H9 (cell line): ENCODE measurements at regions not wholly inside any gene's neighbourhood (a gene's known extent, or its start where the extent isn't known, plus 50 kb on each side); places are given as distances from the start of the nearest gene placed in this dataset.

Experiments used
- DNase-seq: peaks from one replicate; pipeline ENCODE4 v3.0.0-alpha.2; 2017
- H2AFZ ChIP-seq: one replicate; pipeline ENCODE4 v1.6.1; 2013; ENCODE audit warnings: mild to moderate bottlenecking, low read length, control low read depth, moderate library complexity
- H2AK5ac ChIP-seq: 2 replicates; pipeline ENCODE4 v1.6.1; 2013; ENCODE audit warnings: low read length, control low read depth, mixed read lengths; ENCODE audit not compliant: insufficient read length
- H2BK120ac ChIP-seq: one replicate; pipeline ENCODE4 v1.6.1; 2013; ENCODE audit warnings: low read depth, mild to moderate bottlenecking, low read length, control low read depth, inconsistent platforms; ENCODE audit not compliant: poor library complexity, severe bottlenecking
- H2BK12ac ChIP-seq: 2 replicates; pipeline ENCODE4 v1.6.1; 2013; ENCODE audit warnings: low read length, control low read depth, mixed read lengths, low read depth; ENCODE audit not compliant: insufficient read length
- H2BK15ac ChIP-seq: 2 replicates; pipeline ENCODE4 v1.6.1; 2013; ENCODE audit warnings: low read depth, low read length, control low read depth
- H2BK20ac ChIP-seq: one replicate; pipeline ENCODE4 v1.6.1; 2013; ENCODE audit warnings: low read depth, mild to moderate bottlenecking, low read length, control low read depth, inconsistent platforms; ENCODE audit not compliant: poor library complexity, severe bottlenecking
- H2BK5ac ChIP-seq: 2 replicates; pipeline ENCODE4 v1.6.1; 2013; ENCODE audit warnings: low read length, control low read depth, mixed read lengths; ENCODE audit not compliant: insufficient read length
- H3K14ac ChIP-seq: 2 replicates; pipeline ENCODE4 v1.6.1; 2013; ENCODE audit warnings: low read length, control low read depth; ENCODE audit not compliant: insufficient read depth
- H3K18ac ChIP-seq: 2 replicates; pipeline ENCODE4 v1.6.1; 2013; ENCODE audit warnings: low read depth, mild to moderate bottlenecking, mixed read lengths, low read length, control low read depth; ENCODE audit not compliant: insufficient read length
- H3K23ac ChIP-seq: 2 replicates; pipeline ENCODE4 v1.6.1; 2013; ENCODE audit warnings: low read length, control low read depth, mixed read lengths, low read depth; ENCODE audit not compliant: insufficient read length
- H3K23me2 ChIP-seq: 2 replicates; pipeline ENCODE4 v1.6.1; 2013; ENCODE audit warnings: low read depth, mild to moderate bottlenecking, mixed read lengths, low read length, control low read depth; ENCODE audit not compliant: insufficient read length, poor library complexity, severe bottlenecking
- H3K27ac ChIP-seq: 2 replicates; pipeline ENCODE4 v1.5.1; 2013; ENCODE audit warnings: low read length, control low read depth, mixed read lengths, low read depth; ENCODE audit not compliant: insufficient read length
- H3K27me3 ChIP-seq: 2 replicates; pipeline ENCODE4 v1.6.1; 2013; ENCODE audit warnings: low read length, control low read depth, inconsistent platforms; ENCODE audit not compliant: insufficient read depth
- H3K4ac ChIP-seq: 2 replicates; pipeline ENCODE4 v1.6.1; 2013; ENCODE audit warnings: low read depth, mild to moderate bottlenecking, control low read depth, inconsistent platforms, low read length, moderate library complexity
- H3K4me1 ChIP-seq: 2 replicates; pipeline ENCODE4 v1.6.1; 2013; ENCODE audit warnings: low read length, control low read depth, inconsistent platforms; ENCODE audit not compliant: insufficient read depth
- H3K4me2 ChIP-seq: 2 replicates; pipeline ENCODE4 v1.6.1; 2013; ENCODE audit warnings: low read length, control low read depth, mixed read lengths; ENCODE audit not compliant: insufficient read length, insufficient read depth
- H3K56ac ChIP-seq: 2 replicates; pipeline ENCODE4 v1.6.1; 2013; ENCODE audit warnings: low read depth, mild to moderate bottlenecking, mixed read lengths, low read length, control low read depth; ENCODE audit not compliant: insufficient read length
- H3K79me1 ChIP-seq: 2 replicates; pipeline ENCODE4 v1.6.1; 2013; ENCODE audit warnings: low read depth, mild to moderate bottlenecking, moderate library complexity, low read length, control low read depth, inconsistent platforms; ENCODE audit not compliant: insufficient read depth, poor library complexity, severe bottlenecking
- H3K79me2 ChIP-seq: 2 replicates; pipeline ENCODE4 v1.6.1; 2013; ENCODE audit warnings: low read length, control low read depth, inconsistent platforms; ENCODE audit not compliant: insufficient read depth
- H3K9ac ChIP-seq: 2 replicates; pipeline ENCODE4 v1.6.1; 2013; ENCODE audit warnings: low read length, control low read depth, mixed read lengths; ENCODE audit not compliant: insufficient read length; ENCODE audit errors: extremely low read depth
- H3K9me3 ChIP-seq: one replicate; pipeline ENCODE4 v1.6.1; 2013; ENCODE audit warnings: low read depth, low read length, inconsistent platforms; ENCODE audit not compliant: control insufficient read depth
- H3T11ph ChIP-seq: one replicate; pipeline ENCODE4 v1.6.1; 2013; ENCODE audit warnings: mild to moderate bottlenecking, low read length, control low read depth, inconsistent platforms
- H4K20me1 ChIP-seq: one replicate; pipeline ENCODE4 v1.6.1; 2013; ENCODE audit not compliant: control insufficient read depth, insufficient read length, insufficient read depth
- H4K5ac ChIP-seq: 2 replicates; pipeline ENCODE4 v1.6.1; 2013; ENCODE audit warnings: low read depth, mild to moderate bottlenecking, mixed read lengths, low read length, control low read depth; ENCODE audit not compliant: insufficient read length
- H4K8ac ChIP-seq: replicated peaks from 2 replicates; pipeline ENCODE4 v1.6.1; 2013; ENCODE audit warnings: low read length, control low read depth, mixed read lengths, low read depth; ENCODE audit not compliant: insufficient read length
- H4K91ac ChIP-seq: 2 replicates; pipeline ENCODE4 v1.6.1; 2013; ENCODE audit warnings: low read depth, mild to moderate bottlenecking, moderate library complexity, mixed read lengths, low read length, control low read depth; ENCODE audit not compliant: insufficient read length
- H3K27ac Mint-ChIP-seq, 3 experiments: 2 replicates in 2 of 3; 3 replicates in 1 of 3; pipeline ENCODE4 v1.8.0; 2020 to 2021; ENCODE audit warnings: mixed read lengths in 3 of 3, mild to moderate bottlenecking in 1 of 3, moderate library complexity in 1 of 3
- H3K27me3 Mint-ChIP-seq: 2 replicates; pipeline ENCODE4 v1.8.0; 2021; ENCODE audit warnings: low read depth, mild to moderate bottlenecking, moderate library complexity, mixed read lengths
- H3K36me3 Mint-ChIP-seq, 3 experiments: 2 replicates in 2 of 3; 3 replicates in 1 of 3; pipeline ENCODE4 v1.8.0; 2020 to 2021; ENCODE audit warnings: low read depth in 3 of 3, mixed read lengths in 3 of 3; ENCODE audit not compliant: insufficient read depth in 1 of 3
- H3K4me1 Mint-ChIP-seq, 2 experiments: 2 replicates each; pipeline ENCODE4 v1.8.0; 2020; ENCODE audit warnings: mixed read lengths in 2 of 2
- H3K4me3 Mint-ChIP-seq, 2 experiments: 2 replicates in 1 of 2; 3 replicates in 1 of 2; pipeline ENCODE4 v1.8.0; 2020 to 2021; ENCODE audit warnings: mild to moderate bottlenecking in 2 of 2, mixed read lengths in 2 of 2, moderate library complexity in 1 of 2
- H3K9me3 Mint-ChIP-seq, 2 experiments: 2 replicates in 1 of 2; 3 replicates in 1 of 2; pipeline ENCODE4 v1.8.0; 2020; ENCODE audit warnings: mild to moderate bottlenecking in 2 of 2, mixed read lengths in 2 of 2, moderate library complexity in 1 of 2
- WGBS: extraction: QIAGEN DNeasy Blood & Tissue Kit; methylation state at CpG from one replicate; pipeline ENCODE4 v1.1.7; 2013; ENCODE audit warnings: missing lambda C conversion rate, low lambda C conversion rate, mixed read lengths; ENCODE audit not compliant: insufficient read length; ENCODE audit errors: extremely low coverage; 5-methylcytosine and 5-hydroxymethylcytosine counted together
- TF ChIP-seq, protein P1 (sequence below): fragments of 200-600 bp; sonication (generic); conservative IDR thresholded peaks from 3 replicates; pipeline ENCODE4 v1.8.0; 2021; ENCODE audit warnings: antibody characterized with exemption, mild to moderate bottlenecking

DNA sequence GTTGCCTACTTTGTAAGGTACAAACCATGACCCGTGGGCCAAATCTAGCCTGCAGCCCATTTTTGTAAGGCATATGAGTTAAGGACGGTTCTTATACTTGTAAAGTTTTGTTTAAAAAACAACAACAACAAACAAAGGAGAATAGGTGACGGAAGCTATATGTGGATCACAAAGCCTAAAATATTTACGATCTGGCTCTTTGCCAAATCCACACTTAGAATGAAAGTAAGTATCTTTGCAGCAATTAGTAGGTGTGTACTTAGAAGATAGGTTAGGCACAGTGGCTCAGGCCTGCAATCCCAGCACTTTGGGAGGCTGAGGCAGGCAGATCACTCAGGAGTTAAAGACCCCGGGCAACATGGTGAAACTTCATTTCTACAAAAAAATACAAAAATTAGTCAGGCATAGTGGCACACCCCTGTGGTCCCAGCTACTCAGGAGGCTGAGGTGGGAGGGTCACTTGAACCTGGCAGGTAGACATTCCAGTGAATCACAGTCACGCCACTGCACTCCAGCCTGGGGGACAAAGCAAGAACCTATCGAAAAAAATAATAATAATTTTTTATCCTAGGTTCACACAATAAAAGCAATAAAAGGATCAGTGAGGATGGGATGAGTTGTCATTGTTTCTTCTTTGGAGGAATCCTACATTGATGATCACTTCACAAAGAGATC lies 57.8 kb upstream of the CTAGE1 start:
- H4K20me1 ChIP-seq = no peaks in the 10 kb centered on the region
- H3K56ac ChIP-seq = no peak overlapping the region
- no peak overlapping the region for H3K4ac ChIP-seq
- H2AK5ac ChIP-seq = no peak overlapping the region
- H4K91ac ChIP-seq = no peak overlapping the region
- H3K18ac ChIP-seq = no peak overlapping the region
- H3K4me2 ChIP-seq = no peak overlapping the region
- TF ChIP-seq, protein P1, sequence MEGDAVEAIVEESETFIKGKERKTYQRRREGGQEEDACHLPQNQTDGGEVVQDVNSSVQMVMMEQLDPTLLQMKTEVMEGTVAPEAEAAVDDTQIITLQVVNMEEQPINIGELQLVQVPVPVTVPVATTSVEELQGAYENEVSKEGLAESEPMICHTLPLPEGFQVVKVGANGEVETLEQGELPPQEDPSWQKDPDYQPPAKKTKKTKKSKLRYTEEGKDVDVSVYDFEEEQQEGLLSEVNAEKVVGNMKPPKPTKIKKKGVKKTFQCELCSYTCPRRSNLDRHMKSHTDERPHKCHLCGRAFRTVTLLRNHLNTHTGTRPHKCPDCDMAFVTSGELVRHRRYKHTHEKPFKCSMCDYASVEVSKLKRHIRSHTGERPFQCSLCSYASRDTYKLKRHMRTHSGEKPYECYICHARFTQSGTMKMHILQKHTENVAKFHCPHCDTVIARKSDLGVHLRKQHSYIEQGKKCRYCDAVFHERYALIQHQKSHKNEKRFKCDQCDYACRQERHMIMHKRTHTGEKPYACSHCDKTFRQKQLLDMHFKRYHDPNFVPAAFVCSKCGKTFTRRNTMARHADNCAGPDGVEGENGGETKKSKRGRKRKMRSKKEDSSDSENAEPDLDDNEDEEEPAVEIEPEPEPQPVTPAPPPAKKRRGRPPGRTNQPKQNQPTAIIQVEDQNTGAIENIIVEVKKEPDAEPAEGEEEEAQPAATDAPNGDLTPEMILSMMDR = no peak
- H3K9me3 ChIP-seq = no peaks in the 10 kb centered on the region
- no peak overlapping the region for H3K14ac ChIP-seq
- no peaks in the 10 kb centered on the region for H3K23me2 ChIP-seq
- Mint-ChIP-seq H3K36me3 (no peaks in the 10 kb centered on the region), H3K27ac (no peak overlapping the region), H3K4me1 (peaks cover 3% of the 10 kb centered on the region in 2 experiments), H3K27me3 (no peaks in the 10 kb centered on the region; the same call in 1 of the 2 replicates), H3K9me3 (no peaks in the 10 kb centered on the region), H3K4me3 (no peak overlapping the region)
- no peak overlapping the region for H4K5ac ChIP-seq
- no peak overlapping the region for H3K27ac ChIP-seq
- no peak overlapping the region for H3K23ac ChIP-seq
- H3T11ph ChIP-seq = no peak overlapping the region
- no peak overlapping the region for H2BK12ac ChIP-seq
- H3K4me1 ChIP-seq = no peaks in the 10 kb centered on the region
- no peak overlapping the region for H2BK20ac ChIP-seq
- WGBS = no CpG with 5 or more reads among the region's 7 CpGs
- H4K8ac ChIP-seq = no peak overlapping the region
- no peak overlapping the region for H3K9ac ChIP-seq
- H2AFZ ChIP-seq = no peak overlapping the region
- no peak overlapping the region for H2BK120ac ChIP-seq
- no peak for DNase-seq
- H2BK15ac ChIP-seq = no peak overlapping the region
- no peak overlapping the region for H2BK5ac ChIP-seq
- H3K79me2 ChIP-seq = no peaks in the 10 kb centered on the region
- H3K27me3 ChIP-seq = no peaks in the 10 kb centered on the region
- no peaks in the 10 kb centered on the region for H3K79me1 ChIP-seq
